Activated CD4-positive, alpha-beta T cell treated with anti-CD3 and anti-CD28 coated beads, Interleukin-2, amount 50 U/mL, for 48 hours (primary cell): ENCODE measurements at regions not wholly inside any gene's neighbourhood (a gene's known extent, or its start where the extent isn't known, plus 50 kb on each side); places are given as distances from the start of the nearest gene placed in this dataset.

Experiments used
- DNase-seq, 2 experiments: peaks; one replicate each; pipeline ENCODE4 v3.0.0-alpha.2; 2020

DNA sequence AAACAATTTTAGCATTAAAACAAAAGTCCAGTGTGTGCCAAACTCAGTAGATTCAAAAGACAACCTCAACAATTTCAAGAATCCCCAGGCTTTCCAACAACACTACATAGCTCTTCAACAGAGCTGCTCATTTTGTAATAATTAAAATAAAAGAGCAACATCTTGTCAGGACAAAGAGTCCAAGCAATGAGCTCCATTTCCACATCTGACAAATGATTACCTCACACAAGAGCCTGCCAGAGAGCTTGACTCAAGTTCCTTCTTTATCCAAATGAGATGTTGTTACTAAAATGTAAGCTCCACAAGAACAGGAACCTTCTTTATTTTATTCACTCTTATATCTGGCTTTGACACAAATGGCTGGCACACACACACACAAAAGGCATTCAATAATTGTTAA, 449.8 kb downstream of the HACE1 start:
- no peak for DNase-seq

DNA sequence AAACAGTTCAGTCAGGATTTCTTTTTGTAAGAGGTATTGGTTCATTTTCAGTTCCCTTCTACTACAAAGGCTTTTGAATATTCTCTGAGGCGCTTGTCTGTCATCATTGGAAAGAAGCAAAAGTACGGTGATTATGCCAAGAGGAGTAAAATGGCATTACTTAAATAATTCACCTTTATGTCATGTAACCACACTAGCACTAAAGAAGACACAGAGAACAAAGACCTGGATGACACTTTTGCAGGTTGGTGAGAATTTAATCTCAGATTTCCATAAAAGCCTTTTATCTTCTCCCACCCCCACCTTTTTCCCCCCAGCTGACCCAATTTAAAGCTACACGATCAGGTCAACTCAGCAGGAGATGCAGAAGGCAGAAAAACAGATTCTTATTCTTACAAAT, 451.8 kb downstream of the HACE1 start:
- no peak for DNase-seq

- DNase-seq = no peak
These were observed 455.3 kb downstream of the HACE1 start for GRCh38 chr6:104404377-104404776.

DNA sequence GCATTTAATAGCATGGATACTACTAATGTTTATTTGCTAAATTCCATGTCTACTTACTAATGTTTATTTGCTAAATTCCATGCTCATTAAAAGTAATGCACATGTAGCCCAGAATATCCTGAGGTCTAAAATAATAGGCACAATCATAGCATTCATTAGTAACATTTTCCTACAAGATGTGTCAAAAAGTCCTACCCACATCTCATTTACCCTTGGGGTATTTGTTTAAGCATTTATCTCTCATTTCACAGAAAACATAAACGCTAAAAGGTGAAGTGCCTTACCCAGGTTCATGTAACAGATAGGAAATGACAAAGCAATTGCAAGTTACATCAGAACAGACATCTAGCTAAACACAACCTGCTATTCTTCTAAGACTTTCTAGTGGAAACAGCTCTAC, 457.1 kb downstream of the HACE1 start:
- DNase-seq = no peak

DNA sequence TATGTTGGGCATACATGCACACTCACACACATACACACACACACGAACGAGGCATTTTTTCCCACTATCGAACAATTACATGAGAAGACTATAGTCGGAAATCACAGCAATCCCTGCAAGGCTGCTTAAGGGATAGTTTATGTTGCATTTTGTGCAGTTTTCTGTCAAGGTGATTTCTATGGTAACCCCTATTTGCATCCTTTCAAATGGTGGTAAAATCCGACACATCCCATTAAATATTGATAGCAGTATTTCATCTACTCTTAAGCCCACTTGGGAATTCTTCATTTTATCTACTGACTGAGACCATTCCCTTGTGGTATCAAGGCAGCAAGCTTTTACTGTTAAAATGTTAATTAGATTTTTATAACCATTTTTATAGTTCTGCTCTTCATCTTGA, 457.8 kb downstream of the HACE1 start:
- no peak for DNase-seq

DNA sequence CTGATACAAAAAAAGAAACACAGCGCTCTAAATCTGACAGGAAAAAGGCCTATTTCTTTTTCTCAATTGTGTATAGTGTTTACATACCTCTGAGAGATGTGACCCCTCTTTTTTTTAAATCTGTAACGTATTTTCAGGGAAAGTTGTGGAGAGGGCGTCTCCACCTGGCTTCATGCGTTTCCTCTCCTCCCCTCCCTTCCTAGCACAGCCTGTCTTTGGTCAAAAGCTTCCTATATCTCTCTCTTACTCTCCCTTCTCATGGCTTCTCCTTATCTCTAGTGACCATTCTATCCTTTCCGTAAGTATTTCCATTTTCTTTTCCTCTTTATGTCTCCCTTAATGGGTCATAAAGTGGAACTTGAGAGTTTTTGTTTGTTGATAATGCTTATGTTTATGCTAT, 458.9 kb downstream of the HACE1 start:
- DNase-seq = no peak

DNA sequence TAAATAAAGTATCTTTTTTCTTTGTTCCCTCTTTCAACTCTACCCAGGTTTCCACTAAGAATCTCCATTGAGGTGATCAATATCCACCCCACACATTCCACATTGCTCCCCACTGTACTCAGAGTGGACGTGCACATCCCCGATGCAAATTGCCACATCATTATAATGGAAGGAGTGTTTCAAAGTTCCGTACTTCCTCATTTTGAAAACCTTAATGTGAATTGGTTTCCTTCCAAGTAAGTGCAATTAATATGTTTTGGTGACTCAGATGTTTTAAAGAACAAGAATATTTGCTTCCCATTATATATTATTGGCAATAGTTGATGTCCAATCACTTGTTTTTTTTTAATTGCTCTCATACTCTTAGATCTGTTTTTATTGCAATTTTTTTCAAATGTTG, 463.6 kb downstream of the HACE1 start:
- no peak for DNase-seq

DNA sequence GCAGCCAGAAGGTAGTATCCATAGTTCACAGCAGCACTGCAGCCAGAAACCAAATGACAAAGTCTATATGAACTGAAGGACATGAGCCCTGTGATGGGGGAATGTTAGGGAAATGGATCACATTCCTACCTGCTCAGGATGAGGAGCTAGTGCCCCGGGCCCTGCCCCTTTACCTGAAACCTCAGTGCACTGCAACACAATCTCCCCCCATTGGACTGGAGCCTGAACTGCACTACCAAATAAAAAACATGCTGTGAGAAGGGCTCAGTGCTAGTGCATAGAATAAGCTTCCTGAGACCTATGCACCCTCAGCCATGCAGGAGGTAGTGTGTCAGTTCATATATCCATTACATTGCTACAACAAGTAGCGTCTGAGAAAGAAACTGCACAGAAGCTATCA, 477.8 kb downstream of the HACE1 start:
- no peak for DNase-seq

DNA sequence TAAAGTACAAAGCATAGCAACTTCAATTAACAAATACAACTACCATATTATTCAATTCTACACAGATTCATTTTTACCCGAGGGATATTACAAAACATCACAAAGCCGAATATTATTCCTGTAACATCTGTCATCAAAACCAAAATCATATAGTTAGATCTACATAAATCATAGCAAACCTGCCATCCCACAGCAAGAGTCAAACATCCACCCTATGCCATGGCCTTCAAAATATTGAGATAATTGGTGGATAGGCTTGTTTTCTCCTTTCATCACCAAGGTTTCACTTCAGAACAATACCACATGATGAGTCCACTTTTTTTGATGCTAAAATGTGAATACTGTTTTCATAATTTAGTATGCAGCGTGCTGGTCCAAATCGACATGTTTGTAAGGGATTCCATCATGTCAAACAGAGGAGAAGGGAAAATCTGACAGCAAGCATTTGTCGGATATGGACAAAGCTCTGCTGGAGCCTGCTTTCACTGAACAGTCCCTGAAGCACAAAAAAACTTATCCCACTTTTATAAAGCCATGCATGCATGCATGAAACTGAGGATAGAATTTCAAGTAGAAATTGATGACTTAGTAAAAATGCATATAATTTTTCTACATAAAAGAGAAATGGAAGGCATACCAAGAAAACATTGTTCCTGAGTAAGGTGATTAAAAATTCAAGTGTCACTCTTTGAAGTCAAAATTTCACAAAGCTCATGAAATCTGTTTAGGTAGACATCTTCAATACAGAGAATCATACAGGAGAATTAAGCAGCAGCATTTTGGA, 494.1 kb downstream of the HACE1 start:
- no peak for DNase-seq

- DNase-seq = no peak
These were observed 501.8 kb downstream of the HACE1 start for GRCh38 chr6:104357928-104358327.

GRCh38 chr6:104356197-104356596, 503.5 kb downstream of the HACE1 start:
- no peak for DNase-seq

GRCh38 chr6:104349191-104349590, 510.5 kb downstream of the HACE1 start:
- no peak for DNase-seq

GRCh38 chr6:104344223-104344622, 515.5 kb downstream of the HACE1 start:
- DNase-seq = no peak

GRCh38 chr6:104332364-104332763, 527.4 kb downstream of the HACE1 start:
- DNase-seq = no peak

DNA sequence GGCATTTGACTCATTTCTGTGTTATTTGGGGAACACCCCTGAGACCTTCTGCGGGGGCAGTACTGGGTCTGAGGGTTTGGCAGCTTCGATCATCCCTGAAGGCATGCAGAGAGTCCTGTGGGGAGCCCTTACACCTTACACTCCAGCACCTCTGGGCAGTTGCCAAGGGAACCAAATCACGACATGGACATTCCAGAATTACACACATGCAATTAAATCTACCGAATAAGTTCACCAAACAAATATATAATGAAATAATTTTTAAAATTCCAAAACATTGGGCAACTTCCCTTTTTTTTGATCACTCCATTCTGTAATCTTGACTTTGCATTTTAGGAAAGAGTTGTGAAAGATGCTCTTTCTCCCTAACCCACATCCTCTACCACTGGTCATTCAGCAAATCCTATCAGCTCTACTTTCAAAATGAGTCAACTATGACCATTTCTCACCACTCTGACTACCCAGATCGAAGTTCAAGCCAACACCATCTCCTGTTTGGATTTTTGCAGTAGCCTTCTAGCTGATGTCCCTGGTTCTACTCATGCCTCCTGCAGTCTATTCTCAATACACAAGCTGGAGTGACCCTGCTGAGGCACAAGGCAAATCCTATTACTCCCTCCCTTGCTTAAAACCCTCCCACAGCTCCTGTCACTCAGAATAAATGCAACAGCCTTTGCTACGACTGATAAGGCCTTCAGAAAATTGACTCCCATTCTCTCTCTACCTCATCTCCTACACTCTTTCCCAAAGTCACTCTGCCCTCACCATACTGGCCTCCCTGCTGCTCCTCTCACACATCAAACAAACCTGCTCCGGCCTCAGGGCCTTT, 533.3 kb downstream of the HACE1 start:
- DNase-seq = no peak

- DNase-seq = peak in 1 of 2 experiments; percentile 10
These were observed 534.2 kb downstream of the HACE1 start for GRCh38 chr6:104325341-104326172.

DNA sequence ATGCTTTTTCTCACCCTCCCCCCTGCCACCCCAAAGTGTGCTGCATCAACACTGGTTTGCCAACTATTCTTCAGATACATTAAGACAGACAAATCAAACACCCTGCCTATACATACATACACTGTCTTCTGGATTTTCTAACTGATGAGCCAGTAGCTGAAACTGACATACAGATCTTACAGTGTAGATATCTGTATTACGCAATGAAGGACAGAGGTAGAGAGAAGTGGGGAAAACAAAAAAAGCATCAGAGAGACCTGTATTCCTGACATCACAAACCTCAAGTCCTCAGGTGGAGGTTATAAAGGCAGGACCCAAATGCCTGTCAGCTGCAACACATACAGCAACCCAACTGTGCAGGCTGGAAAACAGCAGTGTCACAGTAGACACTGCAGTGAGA, 535.4 kb downstream of the HACE1 start:
- no peak for DNase-seq

DNA sequence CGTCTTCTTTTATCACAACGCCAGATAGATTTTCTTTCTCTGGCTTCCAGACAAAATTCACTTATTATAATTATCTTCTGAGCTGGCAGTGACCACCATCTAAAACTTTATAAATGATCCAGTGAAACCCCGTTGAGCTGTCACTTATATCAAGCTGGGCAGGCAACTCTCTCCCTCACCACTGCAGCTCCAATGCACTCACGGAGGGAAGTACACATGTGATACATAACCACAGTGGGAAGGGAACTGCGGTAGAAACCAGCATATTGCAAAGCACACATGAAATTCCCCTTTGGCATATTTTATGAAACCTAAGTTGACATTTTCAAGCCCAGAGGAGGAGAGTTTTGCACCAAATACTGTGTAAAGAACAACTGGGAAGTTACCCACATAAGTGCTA, 536.9 kb downstream of the HACE1 start:
- DNase-seq = no peak

DNA sequence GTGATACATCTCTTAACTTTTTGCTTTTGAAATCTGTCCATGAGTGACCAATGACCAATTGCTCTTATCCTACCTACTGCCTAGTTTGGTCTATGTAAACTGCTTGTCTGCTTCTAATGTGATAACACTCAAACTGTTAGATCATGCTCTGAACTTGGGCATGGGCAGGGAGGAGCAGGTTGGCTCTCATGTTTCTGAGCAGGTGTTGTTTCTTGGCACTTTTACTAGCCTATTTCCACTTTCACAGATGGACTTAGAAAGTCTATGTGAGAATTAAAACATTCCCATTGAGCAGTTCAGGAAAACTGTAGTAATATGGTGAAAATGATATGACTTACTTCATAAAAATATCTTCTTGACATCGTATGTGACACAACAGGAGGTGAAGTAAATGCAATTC, 538.4 kb downstream of the HACE1 start:
- DNase-seq = no peak

DNA sequence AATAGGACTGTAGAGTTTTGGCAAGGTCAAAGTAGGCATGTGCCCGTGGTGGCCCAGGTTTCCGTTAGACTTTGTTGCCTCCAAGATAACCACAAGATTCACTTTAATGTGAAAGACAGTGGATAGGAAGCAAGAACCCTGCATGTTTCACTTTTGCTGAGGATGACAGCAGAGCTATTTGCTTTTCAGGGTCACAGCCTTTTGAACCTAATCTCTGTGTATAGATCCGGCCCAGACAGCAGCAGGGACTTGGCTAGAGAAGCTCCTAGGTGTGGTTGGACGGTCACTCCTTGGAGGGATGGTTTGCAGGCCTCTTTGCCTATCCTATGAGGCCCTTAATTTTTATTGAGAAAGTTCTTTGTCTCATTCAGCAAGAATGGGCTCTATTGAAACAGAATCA, 538.8 kb downstream of the HACE1 start:
- no peak for DNase-seq

DNA sequence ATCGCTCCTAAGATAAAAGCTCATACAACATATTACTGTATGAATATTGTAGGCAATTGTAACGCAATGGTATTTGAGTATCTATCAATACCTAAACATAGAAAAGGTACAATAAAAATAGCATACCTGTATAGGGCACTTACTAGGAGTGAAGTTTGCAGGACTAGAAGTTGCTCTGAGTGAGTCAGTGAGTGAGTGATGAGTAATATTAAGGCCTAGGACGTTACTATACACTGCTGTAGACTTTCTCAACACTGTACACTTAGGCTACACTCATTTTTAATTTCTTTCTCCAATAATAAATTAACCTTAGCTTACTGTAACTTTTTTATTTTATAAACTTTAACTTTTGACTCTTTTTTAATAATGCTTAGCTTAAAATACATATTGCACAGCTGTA, 546.9 kb downstream of the HACE1 start:
- DNase-seq = no peak

DNA sequence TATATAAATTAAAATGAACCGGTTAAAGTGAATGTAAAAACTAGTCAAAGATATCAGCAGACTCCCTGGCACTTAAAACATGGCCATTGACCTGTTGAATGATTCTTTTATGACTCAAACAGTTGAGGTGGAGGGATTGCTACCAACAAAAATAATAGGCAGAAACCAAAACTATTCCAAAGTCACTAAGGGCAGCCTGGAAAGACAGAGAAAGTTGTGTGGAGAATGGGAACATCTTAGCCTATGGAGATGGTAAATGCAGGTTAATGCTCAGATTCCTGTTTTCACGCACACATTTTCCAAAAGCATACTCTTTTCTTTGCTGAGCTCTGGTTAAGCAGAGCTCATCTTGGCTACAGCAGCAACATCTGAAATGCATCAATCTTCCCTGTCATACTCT, 553.5 kb downstream of the HACE1 start:
- no peak for DNase-seq

- DNase-seq = no peak
These were observed 554.5 kb downstream of the HACE1 start for GRCh38 chr6:104305206-104305605.

DNA sequence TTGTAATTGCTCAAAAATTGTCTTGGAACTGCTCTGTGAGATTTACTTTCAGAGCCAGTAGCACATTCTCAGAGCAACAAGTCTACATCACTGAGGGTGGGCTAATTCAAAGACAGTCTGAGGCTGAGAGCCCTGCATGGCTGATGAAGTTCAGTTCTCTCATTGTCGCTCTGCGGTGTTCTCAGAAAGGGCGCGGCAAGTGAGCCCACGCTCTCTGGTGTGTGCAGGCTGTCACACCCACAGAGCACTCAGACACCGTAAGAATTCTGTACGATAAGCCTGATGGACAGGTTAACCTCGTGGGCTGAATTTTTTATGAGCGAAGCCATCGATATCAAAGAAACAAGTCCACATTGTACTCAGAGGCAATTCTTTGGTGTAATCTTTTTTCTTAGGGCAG, 557.8 kb downstream of the HACE1 start:
- DNase-seq = no peak
